AG09309 (cell line): ENCODE measurements at regions not wholly inside any gene's neighbourhood (a gene's known extent, or its start where the extent isn't known, plus 50 kb on each side); places are given as distances from the start of the nearest gene placed in this dataset.

Source experiments
- DNase-seq: peaks from one replicate; pipeline ENCODE4 v3.0.0-alpha.2; 2010; ENCODE audit warnings: low read depth
- H3K4me3 ChIP-seq: 2 replicates; pipeline ENCODE4 v1.5.1; 2011; ENCODE audit warnings: mild to moderate bottlenecking, low read depth, low read length, moderate library complexity; ENCODE audit not compliant: control insufficient read depth
- CTCF ChIP-seq: IDR thresholded peaks from 2 replicates; pipeline ENCODE4 v1.5.1; 2011; ENCODE audit warnings: mild to moderate bottlenecking, low read depth, low read length, inconsistent platforms; ENCODE audit not compliant: insufficient read depth, control insufficient read depth; ENCODE audit errors: missing control alignments

DNA sequence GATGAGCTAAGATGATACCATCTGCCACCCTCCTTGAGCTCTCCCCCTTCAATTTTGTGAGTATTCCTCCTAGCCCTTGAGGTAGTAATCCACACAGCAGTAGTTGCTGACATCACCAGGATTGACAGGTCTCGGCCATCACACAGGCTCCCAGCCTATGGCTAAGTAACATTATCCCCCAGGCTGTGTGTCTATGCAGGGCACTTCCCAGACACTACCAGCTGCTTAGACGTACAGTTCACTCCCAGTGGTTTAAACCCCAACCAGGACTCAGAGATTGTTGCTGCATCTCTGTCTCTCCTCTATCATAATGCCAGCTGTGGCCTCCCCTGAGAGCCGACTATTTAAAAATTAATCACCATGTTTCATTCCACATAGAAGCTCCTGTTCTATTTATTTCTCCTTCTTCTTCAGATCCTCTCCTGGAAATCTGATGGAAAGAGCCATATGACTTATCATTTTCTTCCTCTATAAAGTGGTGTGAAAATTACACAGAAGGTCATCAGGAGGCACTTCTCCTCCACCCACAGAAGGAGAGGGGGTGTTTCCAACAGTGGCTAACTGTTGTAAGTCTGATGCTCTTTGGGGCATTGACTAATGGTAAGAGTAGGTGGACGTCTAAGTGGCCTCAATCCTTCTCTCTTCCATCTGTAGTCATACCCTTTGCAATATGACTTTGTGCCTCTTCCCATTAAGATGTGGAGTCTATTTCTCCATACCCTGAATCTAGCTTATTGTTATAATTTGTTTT is 396.3 kb downstream of the SETD4 start:
- DNase-seq, result no peak
- H3K4me3 ChIP-seq, result no peak overlapping the region
- TF ChIP-seq CTCF, result no peak

DNA sequence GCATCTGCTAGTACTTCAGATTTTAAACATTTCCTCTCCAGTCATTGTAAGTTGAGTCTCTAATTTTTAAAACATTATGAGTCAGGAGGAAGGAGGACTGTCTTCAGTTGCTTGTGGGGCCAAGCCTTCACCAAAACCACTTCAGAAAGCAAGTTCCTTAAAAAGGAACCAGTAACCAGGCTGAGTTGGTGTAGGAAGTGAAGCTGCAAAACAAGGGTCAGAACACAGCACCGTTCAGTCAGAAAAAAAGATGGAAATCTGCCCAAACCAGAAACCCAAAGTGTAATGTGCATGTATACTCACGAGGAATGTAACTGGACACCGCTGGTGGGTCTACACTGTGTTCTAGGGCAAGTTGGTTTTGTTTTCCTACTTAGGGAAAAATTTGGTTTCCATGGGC is 402.1 kb downstream of the SETD4 start:
- TF ChIP-seq CTCF, result no peak
- H3K4me3 ChIP-seq, result no peak overlapping the region
- DNase-seq, result peak; percentile 71

GRCh38 chr21:35652872-35653271 is 407.5 kb downstream of the SETD4 start:
- no peak for TF ChIP-seq CTCF
- H3K4me3 ChIP-seq, result no peak overlapping the region
- no peak for DNase-seq

DNA sequence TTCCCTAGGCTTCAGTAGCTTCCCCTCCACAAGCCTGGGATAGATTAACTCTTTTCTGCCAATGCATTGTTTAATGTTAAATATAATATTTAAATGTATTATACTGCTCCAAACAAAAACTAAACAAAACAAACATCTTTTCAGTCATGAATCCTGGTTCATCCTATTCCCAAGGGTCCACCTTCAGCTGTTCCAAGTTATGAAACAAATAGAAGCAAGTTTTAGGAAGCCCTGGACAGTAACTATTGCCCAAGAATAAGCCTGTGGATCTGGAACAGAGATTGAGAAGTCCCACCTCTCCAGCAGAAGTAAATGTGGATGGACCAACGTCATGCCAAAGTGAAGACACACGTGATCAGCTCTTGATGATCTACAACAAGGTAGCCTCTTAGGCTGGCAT is 408.1 kb downstream of the SETD4 start:
- no peak for TF ChIP-seq CTCF
- no peak for DNase-seq
- H3K4me3 ChIP-seq, result no peak overlapping the region

DNA sequence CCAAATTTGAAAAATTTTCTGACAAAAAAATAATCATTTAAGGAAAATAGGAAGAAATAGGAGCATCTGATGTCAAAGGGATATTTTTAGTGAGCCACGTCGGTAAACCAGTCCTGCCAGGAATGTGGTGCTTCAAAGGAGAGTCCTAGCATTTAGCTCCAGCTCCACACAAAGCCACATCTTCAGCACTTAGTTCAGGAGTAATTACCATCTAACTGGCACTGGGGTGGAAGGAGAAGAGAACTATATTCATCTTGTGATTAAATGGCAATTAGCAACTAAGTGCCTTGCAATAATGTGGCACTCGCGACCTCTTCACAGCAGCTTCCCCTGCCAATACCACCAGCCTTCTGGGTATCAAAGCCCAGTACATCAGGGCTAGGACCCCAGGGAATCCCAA is 409.1 kb downstream of the SETD4 start:
- DNase-seq, result no peak
- H3K4me3 ChIP-seq, result no peak overlapping the region
- no peak for TF ChIP-seq CTCF

- H3K4me3 ChIP-seq, result no peak overlapping the region
- DNase-seq, result no peak
- TF ChIP-seq CTCF, result no peak
Measured at GRCh38 chr21:35649186-35649585, 411.1 kb downstream of the SETD4 start.
